ENCODE measurements at regions not wholly inside any gene's neighbourhood (a gene's known extent, or its start where the extent isn't known, plus 50 kb on each side); places are given as distances from the start of the nearest gene placed in this dataset.
"Not testable (repeated sequence)": the region's sequence is repeated elsewhere in the genome, so short reads cannot be mapped to it uniquely, and the experiment has no call there.

GRCh38 chr7:6959942-6960341, 133.9 kb upstream of the CCZ1B start:
- H3K14ac ChIP-seq (ENCODE audit: insufficient read length); H2BK5ac ChIP-seq (ENCODE audit: low read depth, low read length); H3K18ac ChIP-seq (ENCODE audit: extremely low read depth, low read length); H3K79me1 ChIP-seq (ENCODE audit: low read depth, low read length); H3K4ac ChIP-seq (replicated peaks; ENCODE audit: insufficient read length, low read depth, low read length); H4K8ac ChIP-seq (ENCODE audit: extremely low read depth, insufficient read depth, low read length); H3K79me2 ChIP-seq (ENCODE audit: control insufficient read depth in 1 of 2, insufficient read depth in 2 of 2, low read length in 2 of 2); POLR2A ChIA-PET (ENCODE audit: partially characterized antibody); H3K4me3 ChIP-seq (ENCODE audit: extremely low read depth in 1 of 4, insufficient read depth in 2 of 4, low read depth in 3 of 4, low read length in 4 of 4); DNase-seq (ENCODE audit: low read depth in 1 of 2, low spot score in 2 of 2); H4K20me1 ChIP-seq (replicated peaks in 1 of 2; ENCODE audit: control insufficient read depth in 1 of 2, insufficient read depth in 2 of 2, low read length in 2 of 2); H3K36me3 ChIP-seq (ENCODE audit: control insufficient read depth in 2 of 4, insufficient read depth in 4 of 4, low read length in 3 of 4); H2BK20ac ChIP-seq (ENCODE audit: low read length); H3K9ac ChIP-seq (replicated peaks in 1 of 4; ENCODE audit: extremely low read depth in 1 of 4, low read depth in 3 of 4, low read length in 3 of 4); H4K5ac ChIP-seq (ENCODE audit: insufficient read length, low read depth, low read length); H3K4me1 ChIP-seq (replicated peaks in 1 of 4; ENCODE audit: control insufficient read depth in 3 of 4, insufficient read depth in 4 of 4, low read length in 3 of 4); H3K27me3 ChIP-seq (replicated peaks in 1 of 4; ENCODE audit: control insufficient read depth in 3 of 4, extremely low read depth in 1 of 4, insufficient read depth in 3 of 4, low read length in 3 of 4); H2BK12ac ChIP-seq (ENCODE audit: low read depth, low read length); H3K9me3 ChIP-seq (ENCODE audit: insufficient read depth in 2 of 2, low read depth in 1 of 2, low read length in 1 of 2); H3K4me2 ChIP-seq (ENCODE audit: insufficient read depth in 1 of 2, low read depth in 2 of 2, low read length in 2 of 2); H3K23me2 ChIP-seq (ENCODE audit: low read depth, low read length); H3K56ac ChIP-seq (replicated peaks; ENCODE audit: insufficient read length, low read depth, low read length); H2AK5ac ChIP-seq (ENCODE audit: low read depth, low read length); H3K27ac ChIP-seq (ENCODE audit: low read depth, low read length); CTCF ChIA-PET (ENCODE audit: partially characterized antibody); H2BK120ac ChIP-seq (replicated peaks; ENCODE audit: low read depth, low read length); H4K91ac ChIP-seq (replicated peaks; ENCODE audit: insufficient read length, low read length); FAIRE-seq; H3K23ac ChIP-seq (ENCODE audit: insufficient read length); H2AFZ ChIP-seq (ENCODE audit: low read length); H2BK15ac ChIP-seq (ENCODE audit: low read length): not testable (repeated sequence)
- WGBS, 2 experiments (ENCODE audit: extremely low coverage in 1 of 2, insufficient coverage in 1 of 2, insufficient read length in 1 of 2, insufficient replicate concordance in 2 of 2, low coverage in 1 of 2, low lambda C conversion rate in 2 of 2, missing lambda C conversion rate in 1 of 2) = 98% methylated on average over 4 of the region's 4 CpGs; no CpG with 5 or more reads in 1 of the 2 experiments
